ENCODE measurements at regions not wholly inside any gene's neighbourhood (a gene's known extent, or its start where the extent isn't known, plus 50 kb on each side); places are given as distances from the start of the nearest gene placed in this dataset.

DNA sequence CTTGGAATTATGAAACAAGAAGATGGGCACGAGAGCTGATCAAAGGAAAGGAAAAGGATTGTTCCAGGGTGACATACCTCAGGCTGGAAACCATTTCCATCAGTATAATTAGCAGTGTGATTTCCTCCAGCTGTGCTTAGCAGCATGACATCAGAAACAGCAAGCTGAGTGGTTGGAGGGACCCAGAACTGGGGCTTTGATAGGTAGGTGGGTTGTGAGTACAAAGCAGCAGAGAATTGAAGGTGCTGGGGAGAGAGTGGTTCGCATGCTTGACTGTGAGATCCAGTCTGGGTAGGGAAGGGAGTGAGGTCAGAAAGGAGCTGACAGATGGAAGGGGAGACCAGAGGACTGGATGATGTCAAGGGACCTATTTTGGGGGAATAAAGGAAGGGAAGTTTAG is 90.4 kb downstream of the CD164 start:
- Histone ChIP-seq H3K79me2 (ENCODE audit: control insufficient read depth in 1 of 2, insufficient read depth in 2 of 2, low read length in 2 of 2) (no peaks in the 10 kb centered on the region), H4K5ac (ENCODE audit: insufficient read length, low read depth, low read length) (no peak overlapping the region), H3K27me3 (replicated peaks in 1 of 4; ENCODE audit: control insufficient read depth in 3 of 4, extremely low read depth in 1 of 4, insufficient read depth in 3 of 4, low read length in 3 of 4) (0 out of 7 replicates have a peak, but pooled peaks cover 0 to 3% (median 0%) of the 10 kb centered on the region in 4 experiments), H3K9ac (replicated peaks in 1 of 4; ENCODE audit: extremely low read depth in 1 of 4, low read depth in 3 of 4, low read length in 3 of 4) (no peak overlapping the region), H3K23me2 (ENCODE audit: low read depth, low read length) (no peaks in the 10 kb centered on the region), H3K36me3 (ENCODE audit: control insufficient read depth in 2 of 4, insufficient read depth in 4 of 4, low read length in 3 of 4) (no peaks in the 10 kb centered on the region; a peak in 1 of 8 replicates), H3K56ac (replicated peaks; ENCODE audit: insufficient read length, low read depth, low read length) (no peak overlapping the region), H3K4me1 (replicated peaks in 1 of 4; ENCODE audit: control insufficient read depth in 3 of 4, insufficient read depth in 4 of 4, low read length in 3 of 4) (peaks cover 0 to 4% (median 0%) of the 10 kb centered on the region in 4 experiments; a peak in 1 of 7 replicates), H2BK15ac (ENCODE audit: low read length) (no peak overlapping the region), H2BK20ac (ENCODE audit: low read length) (no peak overlapping the region), H3K23ac (ENCODE audit: insufficient read length) (no peak overlapping the region), H3K79me1 (ENCODE audit: low read depth, low read length) (no peaks in the 10 kb centered on the region), H4K8ac (ENCODE audit: extremely low read depth, insufficient read depth, low read length) (no peak overlapping the region), H3K4me3 (ENCODE audit: extremely low read depth in 1 of 4, insufficient read depth in 2 of 4, low read depth in 3 of 4, low read length in 4 of 4) (no peak overlapping the region), H4K20me1 (replicated peaks in 1 of 2; ENCODE audit: control insufficient read depth in 1 of 2, insufficient read depth in 2 of 2, low read length in 2 of 2) (no peaks in the 10 kb centered on the region), H2BK12ac (ENCODE audit: low read depth, low read length) (no peak overlapping the region), H3K27ac (ENCODE audit: low read depth, low read length) (no peak overlapping the region), H2BK5ac (ENCODE audit: low read depth, low read length) (no peak overlapping the region), H3K4me2 (ENCODE audit: insufficient read depth in 1 of 2, low read depth in 2 of 2, low read length in 2 of 2) (no peak overlapping the region), H3K4ac (replicated peaks; ENCODE audit: insufficient read length, low read depth, low read length) (no peak overlapping the region), H4K91ac (replicated peaks; ENCODE audit: insufficient read length, low read length) (no peak overlapping the region), H2AFZ (ENCODE audit: low read length) (no peak overlapping the region), H2BK120ac (replicated peaks; ENCODE audit: low read depth, low read length) (no peak overlapping the region), H3K9me3 (ENCODE audit: insufficient read depth in 2 of 2, low read depth in 1 of 2, low read length in 1 of 2) (no peaks in the 10 kb centered on the region), H3K18ac (ENCODE audit: extremely low read depth, low read length) (no peak overlapping the region), H3K14ac (ENCODE audit: insufficient read length) (no peak overlapping the region), H2AK5ac (ENCODE audit: low read depth, low read length) (no peak overlapping the region; the same call in 1 of the 2 replicates)
- WGBS, 2 experiments (ENCODE audit: extremely low coverage in 1 of 2, insufficient coverage in 1 of 2, insufficient read length in 1 of 2, insufficient replicate concordance in 2 of 2, low coverage in 1 of 2, low lambda C conversion rate in 2 of 2, missing lambda C conversion rate in 1 of 2) = 82% methylated on average over 2 of the region's 2 CpGs; no CpG with 5 or more reads in 1 of the 2 experiments
- POLR2A ChIA-PET (ENCODE audit: partially characterized antibody) = interaction anchor here (0.7 to 0.9 kb wide), 3 partner anchors 27 to 91 kb away, joined by 3 read pairs; no protein-coding TSS in a partner anchor
- DNase-seq (ENCODE audit: low read depth in 1 of 2, low spot score in 2 of 2) (no peak), FAIRE-seq (no peak)
- CTCF ChIA-PET (ENCODE audit: partially characterized antibody) = interaction anchor here (0.6 to 3.4 kb wide), 3 partner anchors 10 to 386 kb away, joined by 3 to 11 read pairs (median 7); no protein-coding TSS in a partner anchor
- TF ChIP-seq SIN3A (conservative IDR thresholded peaks at IDR 0.05 in 1 of 2, IDR thresholded peaks at IDR 0.05 in 1 of 2; ENCODE audit: low read depth in 1 of 2, low read length in 2 of 2) = no peak
- TF ChIP-seq YY1 (IDR thresholded peaks at IDR 0.05; ENCODE audit: low read depth, low read length) = no peak
- no peak for TF ChIP-seq MAFK (IDR thresholded peaks at IDR 0.05; ENCODE audit: low read depth, low read length)
- TF ChIP-seq SP1 (IDR thresholded peaks at IDR 0.05; ENCODE audit: low read depth, low read length) = no peak
- no peak for TF ChIP-seq TAF7 (optimal IDR thresholded peaks at IDR 0.05; ENCODE audit: borderline replicate concordance, low read depth, low read length)
- no peak for TF ChIP-seq POLR2A (IDR thresholded peaks at IDR 0.05; ENCODE audit: control extremely low read depth in 1 of 2, low read depth in 2 of 2, low read length in 2 of 2)
- no peak for TF ChIP-seq SIX5 (IDR thresholded peaks at IDR 0.05; ENCODE audit: low read depth, low read length)
- TF ChIP-seq SIRT6 (IDR thresholded peaks at IDR 0.05; ENCODE audit: low read length) = no peak
- TF ChIP-seq SP2 (IDR thresholded peaks at IDR 0.05; ENCODE audit: low read length) = no peak
- TF ChIP-seq, protein P1, sequence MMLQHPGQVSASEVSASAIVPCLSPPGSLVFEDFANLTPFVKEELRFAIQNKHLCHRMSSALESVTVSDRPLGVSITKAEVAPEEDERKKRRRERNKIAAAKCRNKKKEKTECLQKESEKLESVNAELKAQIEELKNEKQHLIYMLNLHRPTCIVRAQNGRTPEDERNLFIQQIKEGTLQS (IDR thresholded peaks at IDR 0.05; ENCODE audit: insufficient read depth, low read depth, low read length) = no peak
- no peak for TF ChIP-seq BACH1 (IDR thresholded peaks at IDR 0.05; ENCODE audit: low read length)
- TF ChIP-seq ASH2L (IDR thresholded peaks at IDR 0.05; ENCODE audit: low read length) = no peak
- TF ChIP-seq JUND (IDR thresholded peaks at IDR 0.05; ENCODE audit: low read length) = no peak
- no peak for TF ChIP-seq FOSL1 (IDR thresholded peaks at IDR 0.05; ENCODE audit: insufficient read depth, low read depth, low read length)
- no peak for TF ChIP-seq KDM4A (IDR thresholded peaks at IDR 0.05; ENCODE audit: low read depth, low read length, severe bottlenecking)
- TF ChIP-seq CBX8 (IDR thresholded peaks at IDR 0.05; ENCODE audit: borderline replicate concordance, low read depth, low read length) = no peak
